ENCODE measurements at regions not wholly inside any gene's neighbourhood (a gene's known extent, or its start where the extent isn't known, plus 50 kb on each side); places are given as distances from the start of the nearest gene placed in this dataset.

DNA sequence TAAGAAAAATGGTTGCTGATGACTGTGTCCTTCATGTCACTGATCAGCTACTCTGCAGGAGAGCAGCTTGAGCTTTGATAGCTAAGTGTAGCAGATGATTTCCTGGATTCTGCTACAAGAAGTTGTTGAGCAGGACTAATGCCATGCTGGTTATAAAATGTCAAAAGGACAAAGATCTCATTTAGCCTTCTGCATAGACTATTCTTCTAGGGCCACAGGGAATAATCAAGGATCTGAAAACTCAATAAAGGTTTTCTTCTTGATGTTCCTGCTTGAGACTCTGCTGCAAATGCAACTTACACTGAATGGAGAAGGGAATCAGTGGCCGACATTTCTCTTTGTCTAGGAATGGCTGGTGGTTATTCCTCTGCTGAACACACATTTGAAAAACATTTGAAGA, 360.3 kb upstream of the PTCHD4 start:
- DNase-seq (ENCODE audit: low read depth), result no peak
- H3K4me3 ChIP-seq (ENCODE audit: low read depth, low read length), result no peak overlapping the region
- TF ChIP-seq, protein P1, sequence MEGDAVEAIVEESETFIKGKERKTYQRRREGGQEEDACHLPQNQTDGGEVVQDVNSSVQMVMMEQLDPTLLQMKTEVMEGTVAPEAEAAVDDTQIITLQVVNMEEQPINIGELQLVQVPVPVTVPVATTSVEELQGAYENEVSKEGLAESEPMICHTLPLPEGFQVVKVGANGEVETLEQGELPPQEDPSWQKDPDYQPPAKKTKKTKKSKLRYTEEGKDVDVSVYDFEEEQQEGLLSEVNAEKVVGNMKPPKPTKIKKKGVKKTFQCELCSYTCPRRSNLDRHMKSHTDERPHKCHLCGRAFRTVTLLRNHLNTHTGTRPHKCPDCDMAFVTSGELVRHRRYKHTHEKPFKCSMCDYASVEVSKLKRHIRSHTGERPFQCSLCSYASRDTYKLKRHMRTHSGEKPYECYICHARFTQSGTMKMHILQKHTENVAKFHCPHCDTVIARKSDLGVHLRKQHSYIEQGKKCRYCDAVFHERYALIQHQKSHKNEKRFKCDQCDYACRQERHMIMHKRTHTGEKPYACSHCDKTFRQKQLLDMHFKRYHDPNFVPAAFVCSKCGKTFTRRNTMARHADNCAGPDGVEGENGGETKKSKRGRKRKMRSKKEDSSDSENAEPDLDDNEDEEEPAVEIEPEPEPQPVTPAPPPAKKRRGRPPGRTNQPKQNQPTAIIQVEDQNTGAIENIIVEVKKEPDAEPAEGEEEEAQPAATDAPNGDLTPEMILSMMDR (IDR thresholded peaks at IDR 0.05; ENCODE audit: low read depth, low read length), result no peak
- no peak for TF ChIP-seq MYC (IDR thresholded peaks at IDR 0.05; ENCODE audit: low read depth, low read length)

GRCh38 chr6:48449002-48449401, 338.0 kb upstream of the PTCHD4 start:
- no peak overlapping the region for H3K4me3 ChIP-seq (ENCODE audit: low read depth, low read length)
- DNase-seq (ENCODE audit: low read depth), result peak; percentile 5
- TF ChIP-seq, protein P2, sequence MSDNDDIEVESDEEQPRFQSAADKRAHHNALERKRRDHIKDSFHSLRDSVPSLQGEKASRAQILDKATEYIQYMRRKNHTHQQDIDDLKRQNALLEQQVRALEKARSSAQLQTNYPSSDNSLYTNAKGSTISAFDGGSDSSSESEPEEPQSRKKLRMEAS (IDR thresholded peaks at IDR 0.05; ENCODE audit: low read depth, low read length), result no peak
- TF ChIP-seq MYC (IDR thresholded peaks at IDR 0.05; ENCODE audit: low read depth, low read length), result no peak
- TF ChIP-seq, protein P1 (IDR thresholded peaks at IDR 0.05; ENCODE audit: low read depth, low read length), result no peak
- TF ChIP-seq POLR2A (IDR thresholded peaks at IDR 0.05; ENCODE audit: extremely low read depth, insufficient read length), result no peak

DNA sequence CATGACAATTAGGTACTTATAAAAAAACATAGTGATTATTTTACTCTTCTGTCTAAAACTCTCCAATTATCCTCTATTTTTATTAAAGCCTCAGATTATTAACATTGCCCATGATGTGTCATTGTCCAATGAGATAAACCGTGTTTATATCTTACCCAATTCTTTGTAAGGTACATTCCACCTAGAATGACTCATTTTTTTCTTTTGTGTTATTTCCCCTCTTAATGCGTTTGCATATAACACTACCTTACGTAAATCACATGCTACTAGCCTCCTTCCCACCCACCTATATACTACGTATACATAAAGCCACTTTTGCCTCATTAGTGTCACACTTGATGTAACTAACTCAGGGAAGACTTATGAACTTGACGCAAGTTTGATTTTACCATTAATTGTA, 336.3 kb upstream of the PTCHD4 start:
- no peak overlapping the region for H3K4me3 ChIP-seq (ENCODE audit: low read depth, low read length)
- TF ChIP-seq POLR2A (IDR thresholded peaks at IDR 0.05; ENCODE audit: extremely low read depth, insufficient read length), result no peak
- no peak for TF ChIP-seq MYC (IDR thresholded peaks at IDR 0.05; ENCODE audit: low read depth, low read length)
- TF ChIP-seq, protein P2 (IDR thresholded peaks at IDR 0.05; ENCODE audit: low read depth, low read length), result no peak
- TF ChIP-seq, protein P1 (IDR thresholded peaks at IDR 0.05; ENCODE audit: low read depth, low read length), result no peak
- no peak for DNase-seq (ENCODE audit: low read depth)

GRCh38 chr6:48429610-48430009, 318.6 kb upstream of the PTCHD4 start:
- TF ChIP-seq, protein P2 (IDR thresholded peaks at IDR 0.05; ENCODE audit: low read depth, low read length), result no peak
- no peak for TF ChIP-seq MYC (IDR thresholded peaks at IDR 0.05; ENCODE audit: low read depth, low read length)
- TF ChIP-seq, protein P1 (IDR thresholded peaks at IDR 0.05; ENCODE audit: low read depth, low read length), result no peak
- no peak for TF ChIP-seq POLR2A (IDR thresholded peaks at IDR 0.05; ENCODE audit: extremely low read depth, insufficient read length)
- DNase-seq (ENCODE audit: low read depth), result no peak
- no peak overlapping the region for H3K4me3 ChIP-seq (ENCODE audit: low read depth, low read length)

GRCh38 chr6:48429021-48429420, 318.0 kb upstream of the PTCHD4 start:
- DNase-seq (ENCODE audit: low read depth), result no peak
- H3K4me3 ChIP-seq (ENCODE audit: low read depth, low read length), result no peak overlapping the region
- TF ChIP-seq, protein P1 (IDR thresholded peaks at IDR 0.05; ENCODE audit: low read depth, low read length), result no peak
- TF ChIP-seq, protein P2 (IDR thresholded peaks at IDR 0.05; ENCODE audit: low read depth, low read length), result no peak
- no peak for TF ChIP-seq MYC (IDR thresholded peaks at IDR 0.05; ENCODE audit: low read depth, low read length)
- TF ChIP-seq POLR2A (IDR thresholded peaks at IDR 0.05; ENCODE audit: extremely low read depth, insufficient read length), result no peak

- no peak for TF ChIP-seq POLR2A (IDR thresholded peaks at IDR 0.05; ENCODE audit: extremely low read depth, insufficient read length)
- TF ChIP-seq, protein P1 (IDR thresholded peaks at IDR 0.05; ENCODE audit: low read depth, low read length), result no peak
- no peak overlapping the region for H3K4me3 ChIP-seq (ENCODE audit: low read depth, low read length)
- peak; percentile 15 for DNase-seq (ENCODE audit: low read depth)
Measured at GRCh38 chr6:48426636-48427035, 315.6 kb upstream of the PTCHD4 start.

All from NB4 (cell line).